ENCODE measurements at regions not wholly inside any gene's neighbourhood (a gene's known extent, or its start where the extent isn't known, plus 50 kb on each side); places are given as distances from the start of the nearest gene placed in this dataset.

DNA sequence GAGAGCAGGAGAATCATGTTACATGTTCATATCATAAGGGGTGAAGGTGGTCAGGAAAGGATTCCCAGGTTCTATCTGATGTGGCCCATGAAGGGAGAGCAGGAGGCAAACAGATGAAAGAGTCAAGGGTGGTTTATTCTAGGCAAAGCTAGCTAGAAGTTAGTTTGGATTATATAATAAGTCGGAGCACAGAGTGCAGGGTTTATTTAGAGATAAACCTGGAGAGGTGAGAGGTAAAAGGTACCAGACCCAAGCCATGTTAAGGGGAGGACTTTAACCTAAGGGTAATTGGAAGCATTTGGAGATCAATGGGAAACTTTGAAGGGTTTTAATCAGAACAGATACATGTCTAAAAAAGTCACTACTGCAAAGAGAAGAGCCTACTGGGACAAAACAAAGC lies 69.2 kb upstream of the LRATD1 start (continued):
- TF ChIP-seq ZNF747 (CRISPR knock-in tag; IDR thresholded peaks at IDR 0.05; ENCODE audit: borderline replicate concordance), result no peak

DNA sequence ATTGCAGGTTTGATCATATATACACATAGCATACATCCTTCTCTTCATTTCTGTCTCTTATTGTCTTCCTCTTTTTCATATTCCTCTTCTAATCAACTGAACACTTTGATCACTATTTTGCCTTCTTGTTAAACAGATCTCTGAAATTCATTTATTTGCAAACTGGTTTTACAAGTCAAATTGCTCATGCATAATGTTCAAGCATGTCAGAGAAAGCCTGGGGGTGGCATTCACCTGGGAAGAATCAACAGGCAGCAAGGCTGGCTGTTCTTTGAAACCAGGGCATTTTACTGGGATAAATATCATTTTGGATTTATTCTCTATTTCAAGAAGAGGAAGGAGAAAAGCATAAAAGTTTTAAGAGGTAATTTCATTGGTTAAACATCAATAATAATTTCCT lies 66.9 kb upstream of the LRATD1 start:
- no peak overlapping the region for H2AFZ ChIP-seq (ENCODE audit: low read length)
- intact Hi-C loops (cut with micrococcal nuclease; ENCODE audit: unreplicated experiment), result no loop called here
- H3K9ac ChIP-seq (ENCODE audit: insufficient read depth, low read depth, low read length), result no peak overlapping the region
- BruUV-seq (replicated peaks), result no TSS peak
- H3K4me3 ChIP-seq (replicated peaks in 1 of 3; ENCODE audit: insufficient read depth in 1 of 3, low read depth in 2 of 3, low read length in 3 of 3), result no peak overlapping the region
- no peak for ATAC-seq
- no peak overlapping the region for H3K4me2 ChIP-seq (ENCODE audit: low read depth, low read length)
- in situ Hi-C loops (cut with HindIII; ENCODE audit: extremely low pct_ligation_motif_present, low pct_unique_long_range_greater_than_20kb), result no loop called here
- FAIRE-seq, result no peak
- TF ChIP-seq SNRNP70 (IDR thresholded peaks at IDR 0.05; ENCODE audit: low read depth, low read length) (no peak), ZNF674 (CRISPR knock-in tag; IDR thresholded peaks at IDR 0.05; ENCODE audit: low read depth) (no peak), NAIF1 (CRISPR knock-in tag; IDR thresholded peaks at IDR 0.05; ENCODE audit: borderline replicate concordance) (no peak), NFATC3 (CRISPR knock-in tag; IDR thresholded peaks at IDR 0.05) (no peak), MAF1 (CRISPR knock-in tag; IDR thresholded peaks at IDR 0.05; ENCODE audit: borderline replicate concordance) (no peak), ZFP36 (IDR thresholded peaks at IDR 0.05; ENCODE audit: borderline replicate concordance, low read depth, low read length, partially characterized antibody) (no peak), MTA1 (CRISPR knock-in tag; IDR thresholded peaks at IDR 0.05; ENCODE audit: borderline replicate concordance) (no peak), ARNTL (CRISPR knock-in tag; IDR thresholded peaks at IDR 0.05) (no peak), XBP1 (CRISPR knock-in tag; IDR thresholded peaks at IDR 0.05) (no peak), ZZZ3 (CRISPR knock-in tag; IDR thresholded peaks at IDR 0.05; ENCODE audit: borderline replicate concordance) (no peak), POGZ (CRISPR knock-in tag; IDR thresholded peaks at IDR 0.05) (no peak)
- TF ChIP-seq, protein P1, sequence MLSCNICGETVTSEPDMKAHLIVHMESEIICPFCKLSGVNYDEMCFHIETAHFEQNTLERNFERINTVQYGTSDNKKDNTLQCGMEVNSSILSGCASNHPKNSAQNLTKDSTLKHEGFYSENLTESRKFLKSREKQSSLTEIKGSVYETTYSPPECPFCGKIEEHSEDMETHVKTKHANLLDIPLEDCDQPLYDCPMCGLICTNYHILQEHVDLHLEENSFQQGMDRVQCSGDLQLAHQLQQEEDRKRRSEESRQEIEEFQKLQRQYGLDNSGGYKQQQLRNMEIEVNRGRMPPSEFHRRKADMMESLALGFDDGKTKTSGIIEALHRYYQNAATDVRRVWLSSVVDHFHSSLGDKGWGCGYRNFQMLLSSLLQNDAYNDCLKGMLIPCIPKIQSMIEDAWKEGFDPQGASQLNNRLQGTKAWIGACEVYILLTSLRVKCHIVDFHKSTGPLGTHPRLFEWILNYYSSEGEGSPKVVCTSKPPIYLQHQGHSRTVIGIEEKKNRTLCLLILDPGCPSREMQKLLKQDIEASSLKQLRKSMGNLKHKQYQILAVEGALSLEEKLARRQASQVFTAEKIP (CRISPR knock-in tag; IDR thresholded peaks at IDR 0.05; ENCODE audit: borderline replicate concordance), result no peak
- TF ChIP-seq, protein P2, sequence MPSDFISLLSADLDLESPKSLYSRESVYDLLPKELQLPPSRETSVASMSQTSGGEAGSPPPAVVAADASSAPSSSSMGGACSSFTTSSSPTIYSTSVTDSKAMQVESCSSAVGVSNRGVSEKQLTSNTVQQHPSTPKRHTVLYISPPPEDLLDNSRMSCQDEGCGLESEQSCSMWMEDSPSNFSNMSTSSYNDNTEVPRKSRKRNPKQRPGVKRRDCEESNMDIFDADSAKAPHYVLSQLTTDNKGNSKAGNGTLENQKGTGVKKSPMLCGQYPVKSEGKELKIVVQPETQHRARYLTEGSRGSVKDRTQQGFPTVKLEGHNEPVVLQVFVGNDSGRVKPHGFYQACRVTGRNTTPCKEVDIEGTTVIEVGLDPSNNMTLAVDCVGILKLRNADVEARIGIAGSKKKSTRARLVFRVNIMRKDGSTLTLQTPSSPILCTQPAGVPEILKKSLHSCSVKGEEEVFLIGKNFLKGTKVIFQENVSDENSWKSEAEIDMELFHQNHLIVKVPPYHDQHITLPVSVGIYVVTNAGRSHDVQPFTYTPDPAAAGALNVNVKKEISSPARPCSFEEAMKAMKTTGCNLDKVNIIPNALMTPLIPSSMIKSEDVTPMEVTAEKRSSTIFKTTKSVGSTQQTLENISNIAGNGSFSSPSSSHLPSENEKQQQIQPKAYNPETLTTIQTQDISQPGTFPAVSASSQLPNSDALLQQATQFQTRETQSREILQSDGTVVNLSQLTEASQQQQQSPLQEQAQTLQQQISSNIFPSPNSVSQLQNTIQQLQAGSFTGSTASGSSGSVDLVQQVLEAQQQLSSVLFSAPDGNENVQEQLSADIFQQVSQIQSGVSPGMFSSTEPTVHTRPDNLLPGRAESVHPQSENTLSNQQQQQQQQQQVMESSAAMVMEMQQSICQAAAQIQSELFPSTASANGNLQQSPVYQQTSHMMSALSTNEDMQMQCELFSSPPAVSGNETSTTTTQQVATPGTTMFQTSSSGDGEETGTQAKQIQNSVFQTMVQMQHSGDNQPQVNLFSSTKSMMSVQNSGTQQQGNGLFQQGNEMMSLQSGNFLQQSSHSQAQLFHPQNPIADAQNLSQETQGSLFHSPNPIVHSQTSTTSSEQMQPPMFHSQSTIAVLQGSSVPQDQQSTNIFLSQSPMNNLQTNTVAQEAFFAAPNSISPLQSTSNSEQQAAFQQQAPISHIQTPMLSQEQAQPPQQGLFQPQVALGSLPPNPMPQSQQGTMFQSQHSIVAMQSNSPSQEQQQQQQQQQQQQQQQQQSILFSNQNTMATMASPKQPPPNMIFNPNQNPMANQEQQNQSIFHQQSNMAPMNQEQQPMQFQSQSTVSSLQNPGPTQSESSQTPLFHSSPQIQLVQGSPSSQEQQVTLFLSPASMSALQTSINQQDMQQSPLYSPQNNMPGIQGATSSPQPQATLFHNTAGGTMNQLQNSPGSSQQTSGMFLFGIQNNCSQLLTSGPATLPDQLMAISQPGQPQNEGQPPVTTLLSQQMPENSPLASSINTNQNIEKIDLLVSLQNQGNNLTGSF (CRISPR knock-in tag; IDR thresholded peaks at IDR 0.05), result no peak
- TF ChIP-seq, protein P3, sequence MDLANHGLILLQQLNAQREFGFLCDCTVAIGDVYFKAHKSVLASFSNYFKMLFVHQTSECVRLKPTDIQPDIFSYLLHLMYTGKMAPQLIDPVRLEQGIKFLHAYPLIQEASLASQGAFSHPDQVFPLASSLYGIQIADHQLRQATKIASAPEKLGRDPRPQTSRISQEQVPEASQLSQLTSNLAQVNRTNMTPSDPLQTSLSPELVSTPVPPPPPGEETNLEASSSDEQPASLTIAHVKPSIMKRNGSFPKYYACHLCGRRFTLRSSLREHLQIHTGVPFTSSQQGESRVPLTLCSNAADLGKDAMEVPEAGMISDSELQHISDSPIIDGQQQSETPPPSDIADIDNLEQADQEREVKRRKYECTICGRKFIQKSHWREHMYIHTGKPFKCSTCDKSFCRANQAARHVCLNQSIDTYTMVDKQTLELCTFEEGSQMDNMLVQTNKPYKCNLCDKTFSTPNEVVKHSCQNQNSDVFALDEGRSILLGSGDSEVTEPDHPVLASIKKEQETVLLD (CRISPR knock-in tag; IDR thresholded peaks at IDR 0.05; ENCODE audit: low read depth), result no peak
- H3K9me3 ChIP-seq (ENCODE audit: low read length), result peaks cover 9% of the 10 kb centered on the region; the same call in 1 of the 2 replicates
- DNase-seq (ENCODE audit: low spot score), result no peak
- H3K4me1 ChIP-seq (ENCODE audit: insufficient read depth, low read length), result no peaks in the 10 kb centered on the region
- no peak overlapping the region for H3K27ac ChIP-seq (ENCODE audit: extremely low read length, insufficient read depth, low read length)
- no peaks in the 10 kb centered on the region for H3K79me2 ChIP-seq (ENCODE audit: insufficient read depth, low read length)
- ChIA-PET POLR2A (no interaction called here), CTCF (ENCODE audit: low intra/inter-chr PET ratio, low total read pairs) (no interaction called here)
- H4K20me1 ChIP-seq (ENCODE audit: insufficient read depth, low read length), result no peaks in the 10 kb centered on the region
- no peaks in the 10 kb centered on the region for H3K36me3 ChIP-seq (replicated peaks in 1 of 2; ENCODE audit: control insufficient read depth in 1 of 2, insufficient read depth in 2 of 2, low read length in 2 of 2)
- H3K27me3 ChIP-seq (ENCODE audit: control insufficient read depth in 1 of 2, insufficient read depth in 2 of 2, low read length in 2 of 2), result no peaks in the 10 kb centered on the region

Data from HepG2 (cell line).